HEK293 (cell line): ENCODE measurements at regions not wholly inside any gene's neighbourhood (a gene's known extent, or its start where the extent isn't known, plus 50 kb on each side); places are given as distances from the start of the nearest gene placed in this dataset.

ENCODE experiments used
- CTCF ChIA-PET: fragments of 350-600 bp; formaldehyde crosslinking; extraction: SDS; loops from one replicate; lab custom pipeline; 2021; ENCODE audit warnings: antibody characterized with exemption; lab: Yijun Ruan, JAX
- POLR2A ChIA-PET: fragments of 300-600 bp; formaldehyde crosslinking; extraction: SDS; loops from one replicate; lab custom pipeline; 2020; ENCODE audit warnings: antibody characterized with exemption, inconsistent platforms; lab: Yijun Ruan, JAX
- H3K27ac ChIP-seq: fragments of 200-500 bp; sonication (Bioruptor generic); 2 replicates; pipeline ENCODE4 v1.5.1; 2014; ENCODE audit warnings: low read depth, low read length, control low read depth, inconsistent platforms; ENCODE audit errors: extremely low read depth
- H3K36me3 ChIP-seq, 2 experiments: fragments of 200-500 bp in 1 of 2; sonication (Bioruptor generic) in 1 of 2; 1 replicate in 1 of 2; 2 replicates in 1 of 2; pipeline ENCODE4 v1.5.1; 2014 to 2017; ENCODE audit warnings: inconsistent platforms in 2 of 2, low read length in 2 of 2; ENCODE audit not compliant: control insufficient read depth in 2 of 2, insufficient read depth in 1 of 2
- H3K4me1 ChIP-seq: fragments of 200-500 bp; sonication (Bioruptor generic); 2 replicates; pipeline ENCODE4 v1.5.1; 2014; ENCODE audit warnings: mild to moderate bottlenecking, low read length, inconsistent platforms; ENCODE audit not compliant: control insufficient read depth, insufficient read depth
- H3K4me3 ChIP-seq: 2 replicates; pipeline ENCODE4 v1.5.1; 2011; ENCODE audit warnings: low read depth, mild to moderate bottlenecking, control low read depth, low read length, moderate library complexity
- H3K9me3 ChIP-seq: fragments of 200-500 bp; sonication (Bioruptor generic); 2 replicates; pipeline ENCODE4 v1.5.1; 2014; ENCODE audit warnings: low read depth, low read length, inconsistent platforms; ENCODE audit not compliant: control insufficient read depth, insufficient read depth
- GLI2 ChIP-seq: fragments of 450-650 bp; formaldehyde crosslinking; IDR thresholded peaks from 2 replicates; pipeline ENCODE4; 2017; ENCODE audit warnings: missing biosample characterization, missing genetic modification characterization, low read depth, borderline replicate concordance
- IKZF3 ChIP-seq: fragments of 450-650 bp; IDR thresholded peaks from 2 replicates; pipeline ENCODE4 v1.5.0; 2018; ENCODE audit warnings: missing biosample characterization, mild to moderate bottlenecking, missing genetic modification characterization, moderate library complexity
- MYNN ChIP-seq: fragments of 450-650 bp; formaldehyde crosslinking; IDR thresholded peaks from 2 replicates; pipeline ENCODE4 v1.5.1; 2016; ENCODE audit warnings: missing biosample characterization, missing genetic modification characterization, borderline replicate concordance
- OSR2 ChIP-seq: fragments of 450-650 bp; formaldehyde crosslinking; IDR thresholded peaks from 2 replicates; pipeline ENCODE4 v1.5.1; 2016; ENCODE audit warnings: missing biosample characterization, missing genetic modification characterization
- PRDM2 ChIP-seq: fragments of 450-650 bp; formaldehyde crosslinking; IDR thresholded peaks from 2 replicates; pipeline ENCODE4 v1.5.1; 2016; ENCODE audit warnings: missing biosample characterization, missing genetic modification characterization, borderline replicate concordance
- PRDM6 ChIP-seq: fragments of 450-650 bp; formaldehyde crosslinking; IDR thresholded peaks from 2 replicates; pipeline ENCODE4 v1.5.1; 2017; ENCODE audit warnings: missing biosample characterization, missing genetic modification characterization
- SCRT2 ChIP-seq: fragments of 450-650 bp; formaldehyde crosslinking; IDR thresholded peaks from 2 replicates; pipeline ENCODE4 v1.5.1; 2016; ENCODE audit warnings: missing biosample characterization, missing genetic modification characterization
- ZBTB6 ChIP-seq: fragments of 450-650 bp; formaldehyde crosslinking; IDR thresholded peaks from 2 replicates; pipeline ENCODE4 v1.5.1; 2017; ENCODE audit warnings: missing biosample characterization, missing genetic modification characterization
- ZNF132 ChIP-seq: fragments of 450-650 bp; formaldehyde crosslinking; IDR thresholded peaks from 2 replicates; pipeline ENCODE4 v1.5.1; 2017; ENCODE audit warnings: missing biosample characterization, missing genetic modification characterization, borderline replicate concordance
- ZNF16 ChIP-seq: fragments of 450-650 bp; formaldehyde crosslinking; IDR thresholded peaks from 2 replicates; pipeline ENCODE4 v1.5.1; 2016; ENCODE audit warnings: low read depth, missing biosample characterization, missing genetic modification characterization
- ZNF335 ChIP-seq: fragments of 450-650 bp; formaldehyde crosslinking; conservative IDR thresholded peaks from 2 replicates; pipeline ENCODE4 v1.5.1; 2016; ENCODE audit warnings: missing biosample characterization, missing genetic modification characterization
- ZNF354C ChIP-seq: fragments of 450-650 bp; formaldehyde crosslinking; IDR thresholded peaks from 2 replicates; pipeline ENCODE4 v1.5.1; 2016; ENCODE audit warnings: missing biosample characterization, missing genetic modification characterization, low read depth, borderline replicate concordance
- ZNF398 ChIP-seq: fragments of 450-650 bp; formaldehyde crosslinking; IDR thresholded peaks from 2 replicates; pipeline ENCODE4 v1.5.1; 2017; ENCODE audit warnings: missing biosample characterization, missing genetic modification characterization
- ZNF510 ChIP-seq: fragments of 450-650 bp; formaldehyde crosslinking; IDR thresholded peaks from 2 replicates; pipeline ENCODE4 v1.5.1; 2018; ENCODE audit warnings: mild to moderate bottlenecking, missing genetic modification characterization, missing biosample characterization; ENCODE audit not compliant: insufficient replicate concordance
- ZNF549 ChIP-seq: fragments of 450-650 bp; IDR thresholded peaks from 2 replicates; pipeline ENCODE4 v1.5.1; 2018; ENCODE audit warnings: missing biosample characterization, missing genetic modification characterization, mild to moderate bottlenecking, inconsistent platforms, moderate library complexity
- ZNF624 ChIP-seq: fragments of 450-650 bp; formaldehyde crosslinking; IDR thresholded peaks from 2 replicates; pipeline ENCODE4 v1.5.1; 2017; ENCODE audit warnings: missing biosample characterization, missing genetic modification characterization
- ZNF777 ChIP-seq: fragments of 450-650 bp; formaldehyde crosslinking; IDR thresholded peaks from 2 replicates; pipeline ENCODE4 v1.5.1; 2017; ENCODE audit warnings: missing biosample characterization, missing genetic modification characterization, borderline replicate concordance

GRCh38 chr3:156017352-156018030 lies 102.9 kb upstream of the KCNAB1 start:
- ChIA-PET CTCF (interaction anchor here (0.6 kb wide), 1 partner anchor 759 kb away, joined by 4 read pairs; no protein-coding TSS in a partner anchor), POLR2A (no interaction called here)
- TF ChIP-seq SCRT2 (tag by site-specific recombination), result 0 out of 2 replicates have a peak, but pooled peaks have one; percentile 51
- TF ChIP-seq ZNF510 (tag by site-specific recombination), result no peak
- no peaks in the 10 kb centered on the region for H3K9me3 ChIP-seq
- H3K36me3 ChIP-seq, result no peaks in the 10 kb centered on the region
- no peaks in the 10 kb centered on the region for H3K4me1 ChIP-seq
- no peak overlapping the region for H3K27ac ChIP-seq
- no peak overlapping the region for H3K4me3 ChIP-seq

GRCh38 chr3:156024904-156025533 lies 95.4 kb upstream of the KCNAB1 start:
- no peaks in the 10 kb centered on the region for H3K36me3 ChIP-seq
- TF ChIP-seq PRDM2 (tag by site-specific recombination) (no peak), ZNF549 (tag by site-specific recombination) (no peak), ZNF132 (tag by site-specific recombination) (no peak), OSR2 (no peak), ZNF398 (no peak), ZNF335 (no peak), ZNF16 (tag by site-specific recombination) (no peak), PRDM6 (tag by site-specific recombination) (no peak), ZNF354C (tag by site-specific recombination) (no peak), MYNN (tag by site-specific recombination) (no peak), IKZF3 (tag by site-specific recombination) (no peak), GLI2 (tag by site-specific recombination) (no peak), ZNF624 (tag by site-specific recombination) (no peak), ZNF777 (no peak), ZBTB6 (tag by site-specific recombination) (no peak)
- TF ChIP-seq, all 188 proteins: peak for 0
- ChIA-PET CTCF (no interaction called here), POLR2A (no interaction called here)
- Histone ChIP-seq H3K27ac (no peak overlapping the region), H3K4me3 (no peak overlapping the region), H3K9me3 (no peaks in the 10 kb centered on the region), H3K4me1 (no peaks in the 10 kb centered on the region)
